H9 (cell line): ENCODE measurements at regions not wholly inside any gene's neighbourhood (a gene's known extent, or its start where the extent isn't known, plus 50 kb on each side); places are given as distances from the start of the nearest gene placed in this dataset.

Experiments used
- DNase-seq: peaks from one replicate; pipeline ENCODE4 v3.0.0-alpha.2; 2017
- H2AFZ ChIP-seq: one replicate; pipeline ENCODE4 v1.6.1; 2013; ENCODE audit warnings: mild to moderate bottlenecking, low read length, control low read depth, moderate library complexity
- H2AK5ac ChIP-seq: 2 replicates; pipeline ENCODE4 v1.6.1; 2013; ENCODE audit warnings: low read length, control low read depth, mixed read lengths; ENCODE audit not compliant: insufficient read length
- H2BK120ac ChIP-seq: one replicate; pipeline ENCODE4 v1.6.1; 2013; ENCODE audit warnings: low read depth, mild to moderate bottlenecking, low read length, control low read depth, inconsistent platforms; ENCODE audit not compliant: poor library complexity, severe bottlenecking
- H2BK12ac ChIP-seq: 2 replicates; pipeline ENCODE4 v1.6.1; 2013; ENCODE audit warnings: low read length, control low read depth, mixed read lengths, low read depth; ENCODE audit not compliant: insufficient read length
- H2BK15ac ChIP-seq: 2 replicates; pipeline ENCODE4 v1.6.1; 2013; ENCODE audit warnings: low read depth, low read length, control low read depth
- H2BK20ac ChIP-seq: one replicate; pipeline ENCODE4 v1.6.1; 2013; ENCODE audit warnings: low read depth, mild to moderate bottlenecking, low read length, control low read depth, inconsistent platforms; ENCODE audit not compliant: poor library complexity, severe bottlenecking
- H2BK5ac ChIP-seq: 2 replicates; pipeline ENCODE4 v1.6.1; 2013; ENCODE audit warnings: low read length, control low read depth, mixed read lengths; ENCODE audit not compliant: insufficient read length
- H3K14ac ChIP-seq: 2 replicates; pipeline ENCODE4 v1.6.1; 2013; ENCODE audit warnings: low read length, control low read depth; ENCODE audit not compliant: insufficient read depth
- H3K18ac ChIP-seq: 2 replicates; pipeline ENCODE4 v1.6.1; 2013; ENCODE audit warnings: low read depth, mild to moderate bottlenecking, mixed read lengths, low read length, control low read depth; ENCODE audit not compliant: insufficient read length
- H3K23ac ChIP-seq: 2 replicates; pipeline ENCODE4 v1.6.1; 2013; ENCODE audit warnings: low read length, control low read depth, mixed read lengths, low read depth; ENCODE audit not compliant: insufficient read length
- H3K23me2 ChIP-seq: 2 replicates; pipeline ENCODE4 v1.6.1; 2013; ENCODE audit warnings: low read depth, mild to moderate bottlenecking, mixed read lengths, low read length, control low read depth; ENCODE audit not compliant: insufficient read length, poor library complexity, severe bottlenecking
- H3K27ac ChIP-seq: 2 replicates; pipeline ENCODE4 v1.5.1; 2013; ENCODE audit warnings: low read length, control low read depth, mixed read lengths, low read depth; ENCODE audit not compliant: insufficient read length
- H3K27me3 ChIP-seq: 2 replicates; pipeline ENCODE4 v1.6.1; 2013; ENCODE audit warnings: low read length, control low read depth, inconsistent platforms; ENCODE audit not compliant: insufficient read depth
- H3K4ac ChIP-seq: 2 replicates; pipeline ENCODE4 v1.6.1; 2013; ENCODE audit warnings: low read depth, mild to moderate bottlenecking, control low read depth, inconsistent platforms, low read length, moderate library complexity
- H3K4me1 ChIP-seq: 2 replicates; pipeline ENCODE4 v1.6.1; 2013; ENCODE audit warnings: low read length, control low read depth, inconsistent platforms; ENCODE audit not compliant: insufficient read depth
- H3K4me2 ChIP-seq: 2 replicates; pipeline ENCODE4 v1.6.1; 2013; ENCODE audit warnings: low read length, control low read depth, mixed read lengths; ENCODE audit not compliant: insufficient read length, insufficient read depth
- H3K56ac ChIP-seq: 2 replicates; pipeline ENCODE4 v1.6.1; 2013; ENCODE audit warnings: low read depth, mild to moderate bottlenecking, mixed read lengths, low read length, control low read depth; ENCODE audit not compliant: insufficient read length
- H3K79me1 ChIP-seq: 2 replicates; pipeline ENCODE4 v1.6.1; 2013; ENCODE audit warnings: low read depth, mild to moderate bottlenecking, moderate library complexity, low read length, control low read depth, inconsistent platforms; ENCODE audit not compliant: insufficient read depth, poor library complexity, severe bottlenecking
- H3K79me2 ChIP-seq: 2 replicates; pipeline ENCODE4 v1.6.1; 2013; ENCODE audit warnings: low read length, control low read depth, inconsistent platforms; ENCODE audit not compliant: insufficient read depth
- H3K9ac ChIP-seq: 2 replicates; pipeline ENCODE4 v1.6.1; 2013; ENCODE audit warnings: low read length, control low read depth, mixed read lengths; ENCODE audit not compliant: insufficient read length; ENCODE audit errors: extremely low read depth
- H3K9me3 ChIP-seq: one replicate; pipeline ENCODE4 v1.6.1; 2013; ENCODE audit warnings: low read depth, low read length, inconsistent platforms; ENCODE audit not compliant: control insufficient read depth
- H3T11ph ChIP-seq: one replicate; pipeline ENCODE4 v1.6.1; 2013; ENCODE audit warnings: mild to moderate bottlenecking, low read length, control low read depth, inconsistent platforms
- H4K20me1 ChIP-seq: one replicate; pipeline ENCODE4 v1.6.1; 2013; ENCODE audit not compliant: control insufficient read depth, insufficient read length, insufficient read depth
- H4K5ac ChIP-seq: 2 replicates; pipeline ENCODE4 v1.6.1; 2013; ENCODE audit warnings: low read depth, mild to moderate bottlenecking, mixed read lengths, low read length, control low read depth; ENCODE audit not compliant: insufficient read length
- H4K8ac ChIP-seq: replicated peaks from 2 replicates; pipeline ENCODE4 v1.6.1; 2013; ENCODE audit warnings: low read length, control low read depth, mixed read lengths, low read depth; ENCODE audit not compliant: insufficient read length
- H4K91ac ChIP-seq: 2 replicates; pipeline ENCODE4 v1.6.1; 2013; ENCODE audit warnings: low read depth, mild to moderate bottlenecking, moderate library complexity, mixed read lengths, low read length, control low read depth; ENCODE audit not compliant: insufficient read length
- H3K27ac Mint-ChIP-seq, 3 experiments: 2 replicates in 2 of 3; 3 replicates in 1 of 3; pipeline ENCODE4 v1.8.0; 2020 to 2021; ENCODE audit warnings: mixed read lengths in 3 of 3, mild to moderate bottlenecking in 1 of 3, moderate library complexity in 1 of 3
- H3K27me3 Mint-ChIP-seq: 2 replicates; pipeline ENCODE4 v1.8.0; 2021; ENCODE audit warnings: low read depth, mild to moderate bottlenecking, moderate library complexity, mixed read lengths
- H3K36me3 Mint-ChIP-seq, 3 experiments: 2 replicates in 2 of 3; 3 replicates in 1 of 3; pipeline ENCODE4 v1.8.0; 2020 to 2021; ENCODE audit warnings: low read depth in 3 of 3, mixed read lengths in 3 of 3; ENCODE audit not compliant: insufficient read depth in 1 of 3
- H3K4me1 Mint-ChIP-seq, 2 experiments: 2 replicates each; pipeline ENCODE4 v1.8.0; 2020; ENCODE audit warnings: mixed read lengths in 2 of 2
- H3K4me3 Mint-ChIP-seq, 2 experiments: 2 replicates in 1 of 2; 3 replicates in 1 of 2; pipeline ENCODE4 v1.8.0; 2020 to 2021; ENCODE audit warnings: mild to moderate bottlenecking in 2 of 2, mixed read lengths in 2 of 2, moderate library complexity in 1 of 2
- H3K9me3 Mint-ChIP-seq, 2 experiments: 2 replicates in 1 of 2; 3 replicates in 1 of 2; pipeline ENCODE4 v1.8.0; 2020; ENCODE audit warnings: mild to moderate bottlenecking in 2 of 2, mixed read lengths in 2 of 2, moderate library complexity in 1 of 2
- CTCF ChIP-seq: fragments of 200-600 bp; sonication (generic); conservative IDR thresholded peaks from 3 replicates; pipeline ENCODE4 v1.8.0; 2021; ENCODE audit warnings: antibody characterized with exemption, mild to moderate bottlenecking
- WGBS: extraction: QIAGEN DNeasy Blood & Tissue Kit; methylation state at CpG from one replicate; pipeline ENCODE4 v1.1.7; 2013; ENCODE audit warnings: missing lambda C conversion rate, low lambda C conversion rate, mixed read lengths; ENCODE audit not compliant: insufficient read length; ENCODE audit errors: extremely low coverage; 5-methylcytosine and 5-hydroxymethylcytosine counted together

- Mint-ChIP-seq H3K4me1 (no peaks in the 10 kb centered on the region), H3K27me3 (no peaks in the 10 kb centered on the region), H3K9me3 (no peaks in the 10 kb centered on the region), H3K27ac (no peak overlapping the region), H3K4me3 (no peak overlapping the region), H3K36me3 (no peaks in the 10 kb centered on the region; a peak in 1 of 7 replicates)
- no peak for DNase-seq
- Histone ChIP-seq H3K23ac (no peak overlapping the region), H3K4me2 (no peak overlapping the region), H2AK5ac (no peak overlapping the region), H4K8ac (no peak overlapping the region), H3K56ac (no peak overlapping the region), H3K9me3 (no peaks in the 10 kb centered on the region), H4K5ac (no peak overlapping the region), H3K27me3 (no peaks in the 10 kb centered on the region), H3K14ac (no peak overlapping the region), H3K23me2 (no peaks in the 10 kb centered on the region), H2BK15ac (no peak overlapping the region), H4K20me1 (no peaks in the 10 kb centered on the region), H2AFZ (no peak overlapping the region), H2BK20ac (no peak overlapping the region), H4K91ac (no peak overlapping the region), H3K79me1 (no peaks in the 10 kb centered on the region), H3K79me2 (no peaks in the 10 kb centered on the region), H3K4me1 (no peaks in the 10 kb centered on the region), H2BK120ac (no peak overlapping the region), H2BK12ac (no peak overlapping the region), H3K4ac (no peak overlapping the region), H3K18ac (no peak overlapping the region), H2BK5ac (no peak overlapping the region), H3K27ac (no peak overlapping the region), H3K9ac (no peak overlapping the region), H3T11ph (no peak overlapping the region)
- TF ChIP-seq CTCF, result no peak
- WGBS, result no CpG with 5 or more reads among the region's 2 CpGs
Observed at GRCh38 chr6:104182811-104183210, 676.9 kb downstream of the HACE1 start.
